PC-9 (cell line): ENCODE measurements at regions not wholly inside any gene's neighbourhood (a gene's known extent, or its start where the extent isn't known, plus 50 kb on each side); places are given as distances from the start of the nearest gene placed in this dataset.

Source experiments
- EZH2 ChIP-seq: fragments of 200-600 bp; sonication (generic); IDR thresholded peaks from 2 replicates; pipeline ENCODE4 v1.8.0; 2017; ENCODE audit warnings: antibody characterized with exemption, low read depth
- TF ChIP-seq, protein P1 (sequence below): fragments of 200-600 bp; sonication (generic); conservative IDR thresholded peaks from 2 replicates; pipeline ENCODE4 v1.6.1; 2017; ENCODE audit warnings: mixed run types, antibody characterized with exemption, mild to moderate bottlenecking, moderate library complexity

DNA sequence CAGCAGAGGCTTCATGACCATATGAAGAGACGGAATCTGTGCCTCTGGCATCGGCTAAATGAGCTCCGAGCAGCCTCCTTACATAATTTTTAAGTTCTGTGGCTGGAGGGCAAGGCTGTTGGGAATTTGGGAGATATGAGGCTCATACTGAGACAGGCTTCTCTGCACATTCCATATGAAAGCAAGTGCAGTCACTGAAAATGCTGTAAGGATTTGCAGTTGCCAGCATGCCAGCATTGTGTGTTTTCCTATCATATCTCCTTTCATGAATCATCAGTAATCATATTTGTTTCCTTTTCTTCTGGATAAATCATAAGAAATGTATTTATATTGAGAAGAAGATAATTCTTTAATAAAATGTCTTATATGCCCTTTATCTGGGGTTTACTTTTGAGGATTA is 775.4 kb downstream of the SEMA5A start:
- TF ChIP-seq, protein P1, sequence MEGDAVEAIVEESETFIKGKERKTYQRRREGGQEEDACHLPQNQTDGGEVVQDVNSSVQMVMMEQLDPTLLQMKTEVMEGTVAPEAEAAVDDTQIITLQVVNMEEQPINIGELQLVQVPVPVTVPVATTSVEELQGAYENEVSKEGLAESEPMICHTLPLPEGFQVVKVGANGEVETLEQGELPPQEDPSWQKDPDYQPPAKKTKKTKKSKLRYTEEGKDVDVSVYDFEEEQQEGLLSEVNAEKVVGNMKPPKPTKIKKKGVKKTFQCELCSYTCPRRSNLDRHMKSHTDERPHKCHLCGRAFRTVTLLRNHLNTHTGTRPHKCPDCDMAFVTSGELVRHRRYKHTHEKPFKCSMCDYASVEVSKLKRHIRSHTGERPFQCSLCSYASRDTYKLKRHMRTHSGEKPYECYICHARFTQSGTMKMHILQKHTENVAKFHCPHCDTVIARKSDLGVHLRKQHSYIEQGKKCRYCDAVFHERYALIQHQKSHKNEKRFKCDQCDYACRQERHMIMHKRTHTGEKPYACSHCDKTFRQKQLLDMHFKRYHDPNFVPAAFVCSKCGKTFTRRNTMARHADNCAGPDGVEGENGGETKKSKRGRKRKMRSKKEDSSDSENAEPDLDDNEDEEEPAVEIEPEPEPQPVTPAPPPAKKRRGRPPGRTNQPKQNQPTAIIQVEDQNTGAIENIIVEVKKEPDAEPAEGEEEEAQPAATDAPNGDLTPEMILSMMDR, result no peak
- TF ChIP-seq EZH2, result no peak
